ENCODE measurements at regions not wholly inside any gene's neighbourhood (a gene's known extent, or its start where the extent isn't known, plus 50 kb on each side); places are given as distances from the start of the nearest gene placed in this dataset.

- no peak for DNase-seq
Observed at GRCh38 chr3:78344918-78345317, 1305.0 kb downstream of the ROBO2 start.

- no peak for DNase-seq
Observed at GRCh38 chr3:78347176-78347575, 1307.3 kb downstream of the ROBO2 start.

GRCh38 chr3:78348664-78349063, 1308.8 kb downstream of the ROBO2 start:
- DNase-seq: peak; percentile 34 to 77

- no peak for DNase-seq
Observed at GRCh38 chr3:78349571-78349970, 1309.7 kb downstream of the ROBO2 start.

GRCh38 chr3:78351334-78351733, 1311.4 kb downstream of the ROBO2 start:
- no peak for DNase-seq

GRCh38 chr3:78353231-78353630, 1313.3 kb downstream of the ROBO2 start:
- DNase-seq: no peak

- no peak for DNase-seq
Observed at GRCh38 chr3:78360849-78361248, 1321.0 kb downstream of the ROBO2 start.

- no peak for DNase-seq
Observed at GRCh38 chr3:78368636-78369345, 1328.9 kb downstream of the ROBO2 start.

- DNase-seq: no peak
Observed at GRCh38 chr3:78390221-78390620, 1350.3 kb downstream of the ROBO2 start.

GRCh38 chr3:78398401-78398800, 1358.5 kb downstream of the ROBO2 start:
- DNase-seq: no peak

- no peak for DNase-seq
Observed at GRCh38 chr3:78402720-78403119, 1362.8 kb downstream of the ROBO2 start.

GRCh38 chr3:78405745-78406144, 1362.1 kb downstream of the ROBO1 start:
- no peak for DNase-seq

GRCh38 chr3:78406396-78406795, 1361.4 kb downstream of the ROBO1 start:
- no peak for DNase-seq

- DNase-seq: no peak
Observed at GRCh38 chr3:78410077-78410476, 1357.7 kb downstream of the ROBO1 start.

- no peak for DNase-seq
Observed at GRCh38 chr3:78414261-78414660, 1353.5 kb downstream of the ROBO1 start.

GRCh38 chr3:78420611-78421010, 1347.2 kb downstream of the ROBO1 start:
- no peak for DNase-seq

GRCh38 chr3:78421247-78421966, 1346.4 kb downstream of the ROBO1 start:
- no peak for DNase-seq

- no peak for DNase-seq
Observed at GRCh38 chr3:78424656-78425055, 1343.1 kb downstream of the ROBO1 start.

- DNase-seq: no peak
Observed at GRCh38 chr3:78426454-78426853, 1341.3 kb downstream of the ROBO1 start.

GRCh38 chr3:78427303-78427702, 1340.5 kb downstream of the ROBO1 start:
- DNase-seq: no peak

- DNase-seq: no peak
Observed at GRCh38 chr3:78430741-78431140, 1337.1 kb downstream of the ROBO1 start.

GRCh38 chr3:78434801-78435200, 1333.0 kb downstream of the ROBO1 start:
- no peak for DNase-seq

GRCh38 chr3:78455166-78455565, 1312.6 kb downstream of the ROBO1 start:
- DNase-seq: no peak

- DNase-seq: no peak
Observed at GRCh38 chr3:78455712-78456433, 1311.9 kb downstream of the ROBO1 start.

Data from NCI-H524 (cell line).